ENCODE measurements at regions not wholly inside any gene's neighbourhood (a gene's known extent, or its start where the extent isn't known, plus 50 kb on each side); places are given as distances from the start of the nearest gene placed in this dataset.
"Not testable (repeated sequence)": the region's sequence is repeated elsewhere in the genome, so short reads cannot be mapped to it uniquely, and the experiment has no call there.

DNA sequence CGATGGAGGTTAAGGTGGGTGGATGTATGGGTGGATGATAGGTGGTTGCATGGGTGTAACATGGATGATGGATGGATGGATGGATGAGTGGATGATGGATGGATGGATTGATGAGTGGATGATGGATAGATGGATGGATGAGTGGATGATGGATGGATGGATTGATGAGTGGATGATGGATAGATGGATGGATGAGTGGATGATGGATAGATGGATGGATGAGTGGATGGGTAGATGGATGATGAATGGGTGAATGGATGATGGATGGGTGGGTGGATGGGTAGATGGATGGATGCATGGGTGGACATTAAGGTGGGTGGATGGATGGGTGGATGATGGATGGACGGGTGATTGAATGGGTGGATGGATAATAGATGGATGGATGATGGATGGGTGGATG is 136.5 kb upstream of the FOXD4L5 start:
- H3K4me1 ChIP-seq (ENCODE audit: control insufficient read depth in 1 of 2, insufficient read depth in 2 of 2, low read depth in 1 of 2, low read length in 1 of 2); H3K4me2 ChIP-seq; H3K9ac ChIP-seq; H2AFZ ChIP-seq (ENCODE audit: low read depth); H3K9me3 ChIP-seq; H3F3A ChIP-seq (replicated peaks; ENCODE audit: insufficient read depth); H3K4me3 ChIP-seq (ENCODE audit: low read depth in 2 of 2, low read length in 1 of 2); DNase-seq; H3K79me2 ChIP-seq (ENCODE audit: insufficient read depth); POLR2A ChIA-PET; H3K27ac ChIP-seq (ENCODE audit: low read depth in 2 of 2, low read length in 1 of 2); H3K9me2 ChIP-seq; H3K27me3 ChIP-seq (ENCODE audit: insufficient read depth); H4K20me1 ChIP-seq (ENCODE audit: insufficient read depth); CTCF ChIA-PET; H3K36me3 ChIP-seq (replicated peaks in 1 of 2; ENCODE audit: control insufficient read depth in 1 of 2, insufficient read depth in 2 of 2, low read length in 1 of 2): not testable (repeated sequence)
- 5% methylated on average over 2 of the region's 2 CpGs for WGBS (ENCODE audit: low lambda C conversion rate)

GRCh38 chr9:65420771-65421170 is 135.8 kb upstream of the FOXD4L5 start:
- Histone ChIP-seq H3K4me1 (ENCODE audit: control insufficient read depth in 1 of 2, insufficient read depth in 2 of 2, low read depth in 1 of 2, low read length in 1 of 2) (peaks cover 0 to 7% of the 10 kb centered on the region in 2 experiments; a peak in 1 of 4 replicates), H3K79me2 (ENCODE audit: insufficient read depth) (no peaks in the 10 kb centered on the region), H3K36me3 (replicated peaks in 1 of 2; ENCODE audit: control insufficient read depth in 1 of 2, insufficient read depth in 2 of 2, low read length in 1 of 2) (no peaks in the 10 kb centered on the region), H2AFZ (ENCODE audit: low read depth) (no peak overlapping the region), H3K9ac (no peak overlapping the region), H3K9me3 (no peaks in the 10 kb centered on the region), H4K20me1 (ENCODE audit: insufficient read depth) (no peaks in the 10 kb centered on the region), H3K27ac (ENCODE audit: low read depth in 2 of 2, low read length in 1 of 2) (no peak overlapping the region), H3K27me3 (ENCODE audit: insufficient read depth) (no peaks in the 10 kb centered on the region), H3K9me2 (no peaks in the 10 kb centered on the region), H3K4me2 (no peak overlapping the region), H3F3A (replicated peaks; ENCODE audit: insufficient read depth) (no peaks in the 10 kb centered on the region), H3K4me3 (ENCODE audit: low read depth in 2 of 2, low read length in 1 of 2) (no peak overlapping the region)
- ChIA-PET CTCF (no interaction called here), POLR2A (no interaction called here)
- 7% methylated on average over 4 of the region's 5 CpGs for WGBS (ENCODE audit: low lambda C conversion rate)
- DNase-seq: no peak
- TF ChIP-seq ZBTB33 (IDR thresholded peaks at IDR 0.05; ENCODE audit: borderline replicate concordance, low read depth) (no peak), ELF1 (IDR thresholded peaks at IDR 0.05) (no peak), POLR2AphosphoS5 (IDR thresholded peaks at IDR 0.05; ENCODE audit: low read depth, low read length) (no peak), RCOR1 (IDR thresholded peaks at IDR 0.05; ENCODE audit: low read length) (no peak), RAD21 (IDR thresholded peaks at IDR 0.05; ENCODE audit: low read length) (no peak), TAF1 (IDR thresholded peaks at IDR 0.05; ENCODE audit: borderline replicate concordance, low read depth, low read length) (no peak)

GRCh38 chr9:65418966-65419365 is 134.0 kb upstream of the FOXD4L5 start:
- H3K4me2 ChIP-seq; H3K4me1 ChIP-seq (ENCODE audit: control insufficient read depth in 1 of 2, insufficient read depth in 2 of 2, low read depth in 1 of 2, low read length in 1 of 2); CTCF ChIA-PET; H3K79me2 ChIP-seq (ENCODE audit: insufficient read depth); H4K20me1 ChIP-seq (ENCODE audit: insufficient read depth); POLR2A ChIA-PET; DNase-seq; H3K27me3 ChIP-seq (ENCODE audit: insufficient read depth); H3K9ac ChIP-seq; H3K9me3 ChIP-seq; H3F3A ChIP-seq (replicated peaks; ENCODE audit: insufficient read depth); H3K27ac ChIP-seq (ENCODE audit: low read depth in 2 of 2, low read length in 1 of 2); H3K9me2 ChIP-seq; H2AFZ ChIP-seq (ENCODE audit: low read depth); H3K36me3 ChIP-seq (replicated peaks in 1 of 2; ENCODE audit: control insufficient read depth in 1 of 2, insufficient read depth in 2 of 2, low read length in 1 of 2); H3K4me3 ChIP-seq (ENCODE audit: low read depth in 2 of 2, low read length in 1 of 2): not testable (repeated sequence)
- 0% methylated on average over 4 of the region's 4 CpGs for WGBS (ENCODE audit: low lambda C conversion rate)

- POLR2A ChIA-PET; H3K27me3 ChIP-seq (ENCODE audit: insufficient read depth); H3K36me3 ChIP-seq (replicated peaks in 1 of 2; ENCODE audit: control insufficient read depth in 1 of 2, insufficient read depth in 2 of 2, low read length in 1 of 2); H3K27ac ChIP-seq (ENCODE audit: low read depth in 2 of 2, low read length in 1 of 2); DNase-seq; H3K9me3 ChIP-seq; H3K79me2 ChIP-seq (ENCODE audit: insufficient read depth); H3K4me1 ChIP-seq (ENCODE audit: control insufficient read depth in 1 of 2, insufficient read depth in 2 of 2, low read depth in 1 of 2, low read length in 1 of 2); CTCF ChIA-PET; H4K20me1 ChIP-seq (ENCODE audit: insufficient read depth); H3F3A ChIP-seq (replicated peaks; ENCODE audit: insufficient read depth); H3K9ac ChIP-seq; H3K9me2 ChIP-seq; H2AFZ ChIP-seq (ENCODE audit: low read depth): not testable (repeated sequence)
- 3% methylated on average over 7 of the region's 7 CpGs for WGBS (ENCODE audit: low lambda C conversion rate)
- Histone ChIP-seq H3K4me2 (peak overlapping the region; percentile 31; the same call in 1 of the 2 replicates), H3K4me3 (ENCODE audit: low read depth in 2 of 2, low read length in 1 of 2) (peak overlapping the region; percentile 34 to 49)
These were observed 131.9 kb upstream of the FOXD4L5 start for GRCh38 chr9:65416948-65417347.

DNA sequence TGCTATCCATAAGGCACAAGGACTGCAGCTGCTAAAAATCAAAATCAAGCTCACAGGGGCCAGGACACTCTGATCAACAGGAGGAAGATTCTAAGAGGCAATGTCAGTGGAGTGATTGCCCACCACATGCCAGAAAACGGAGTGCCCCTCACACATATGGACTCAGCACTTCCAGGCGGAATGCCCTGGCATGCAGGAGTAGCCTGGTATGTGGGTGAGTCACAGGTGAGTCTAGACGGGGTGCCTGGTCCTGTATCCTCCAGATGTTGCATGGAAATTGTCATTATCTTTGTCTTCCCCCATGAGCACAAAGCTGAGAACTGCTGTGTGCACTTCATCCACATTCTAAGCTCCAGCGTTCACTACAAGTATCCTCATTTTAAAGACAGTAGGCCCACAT is 129.2 kb upstream of the FOXD4L5 start:
- H3K9me3 ChIP-seq; DNase-seq; CTCF ChIA-PET; POLR2A ChIA-PET; H3K36me3 ChIP-seq (replicated peaks in 1 of 2; ENCODE audit: control insufficient read depth in 1 of 2, insufficient read depth in 2 of 2, low read length in 1 of 2); H2AFZ ChIP-seq (ENCODE audit: low read depth); H4K20me1 ChIP-seq (ENCODE audit: insufficient read depth); H3K4me1 ChIP-seq (ENCODE audit: control insufficient read depth in 1 of 2, insufficient read depth in 2 of 2, low read depth in 1 of 2, low read length in 1 of 2); H3K79me2 ChIP-seq (ENCODE audit: insufficient read depth); H3K27ac ChIP-seq (ENCODE audit: low read depth in 2 of 2, low read length in 1 of 2); H3K4me3 ChIP-seq (ENCODE audit: low read depth in 2 of 2, low read length in 1 of 2); H3F3A ChIP-seq (replicated peaks; ENCODE audit: insufficient read depth); H3K9ac ChIP-seq; H3K4me2 ChIP-seq; H3K9me2 ChIP-seq: not testable (repeated sequence)
- 0% methylated on average over 3 of the region's 4 CpGs for WGBS (ENCODE audit: low lambda C conversion rate)
- peaks cover 16% of the 10 kb centered on the region; the same call in 1 of the 2 replicates for H3K27me3 ChIP-seq (ENCODE audit: insufficient read depth)

GRCh38 chr9:65413371-65413770 is 128.4 kb upstream of the FOXD4L5 start:
- H3K36me3 ChIP-seq (replicated peaks in 1 of 2; ENCODE audit: control insufficient read depth in 1 of 2, insufficient read depth in 2 of 2, low read length in 1 of 2); H3K27ac ChIP-seq (ENCODE audit: low read depth in 2 of 2, low read length in 1 of 2); H3K9me2 ChIP-seq; H3K4me1 ChIP-seq (ENCODE audit: control insufficient read depth in 1 of 2, insufficient read depth in 2 of 2, low read depth in 1 of 2, low read length in 1 of 2); H3K4me2 ChIP-seq; H3K4me3 ChIP-seq (ENCODE audit: low read depth in 2 of 2, low read length in 1 of 2); DNase-seq; H4K20me1 ChIP-seq (ENCODE audit: insufficient read depth); H2AFZ ChIP-seq (ENCODE audit: low read depth); H3K79me2 ChIP-seq (ENCODE audit: insufficient read depth); H3K9ac ChIP-seq; H3F3A ChIP-seq (replicated peaks; ENCODE audit: insufficient read depth); CTCF ChIA-PET; POLR2A ChIA-PET; H3K9me3 ChIP-seq: not testable (repeated sequence)
- H3K27me3 ChIP-seq (ENCODE audit: insufficient read depth): peaks cover 17% of the 10 kb centered on the region; the same call in 1 of the 2 replicates
- 0% methylated on average over 5 of the region's 5 CpGs for WGBS (ENCODE audit: low lambda C conversion rate)

Data from SK-N-SH (cell line).